GM18520 (cell line): ENCODE measurements at regions not wholly inside any gene's neighbourhood (a gene's known extent, or its start where the extent isn't known, plus 50 kb on each side); places are given as distances from the start of the nearest gene placed in this dataset.

Experiments used
- ATAC-seq: cut with Tn5 transposase; IDR thresholded peaks from one replicate; pipeline ENCODE4 v1.9.1; 2021; ENCODE audit not compliant: unreplicated experiment

DNA sequence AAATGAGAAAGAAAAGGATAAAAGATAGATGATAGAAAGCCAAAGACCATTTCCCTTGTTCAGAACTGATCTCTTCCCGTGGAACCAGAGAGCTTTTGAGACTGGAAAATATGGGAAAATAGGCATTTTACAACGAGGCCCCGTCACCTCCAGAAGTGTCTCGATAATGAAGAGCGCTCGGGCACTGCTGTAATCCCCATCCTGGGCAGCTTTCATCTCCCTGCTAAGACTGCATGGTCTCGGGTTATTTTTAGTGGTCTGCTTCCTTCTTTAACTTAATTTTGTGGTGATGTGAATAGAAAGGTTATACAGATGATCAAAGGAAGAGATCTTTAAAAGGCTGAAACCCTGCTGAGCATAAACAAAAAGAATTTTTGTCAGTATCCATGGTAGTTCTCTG, 176.6 kb downstream of the METTL4 start:
- no peak for ATAC-seq

DNA sequence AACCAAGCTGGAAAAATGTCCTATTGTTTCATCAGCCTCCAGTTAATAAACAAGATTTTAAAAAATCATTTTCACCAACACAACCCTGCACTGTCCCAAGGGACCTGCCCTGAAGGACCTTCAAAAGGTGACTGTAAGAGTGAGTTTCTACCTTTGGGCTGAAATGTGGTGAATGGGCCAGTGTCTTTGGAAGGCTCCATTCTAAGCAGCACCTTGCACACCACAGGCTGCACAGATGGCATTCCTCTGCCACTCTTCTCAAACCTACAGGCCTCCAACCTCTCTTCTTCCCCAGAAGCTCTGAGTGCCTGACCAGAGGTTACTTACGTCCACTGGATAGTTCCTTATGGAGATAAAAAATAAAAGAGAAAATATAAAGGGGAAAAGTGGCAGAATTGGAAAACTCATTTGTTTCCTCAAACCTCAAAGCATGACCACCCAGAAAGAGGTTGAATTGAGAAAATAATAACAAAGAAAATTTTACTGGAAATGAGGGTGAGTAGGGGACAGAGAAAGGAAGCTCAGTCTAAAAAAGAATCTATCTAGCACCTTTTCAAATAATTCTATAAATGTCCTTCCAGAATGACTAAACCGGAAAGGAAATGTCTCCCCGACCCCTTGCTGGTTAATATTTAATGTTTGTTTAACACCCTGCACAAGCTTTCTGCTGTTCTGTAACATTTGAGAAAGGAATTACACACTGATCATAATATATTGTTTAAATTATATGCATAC, 175.7 kb downstream of the METTL4 start:
- peak; percentile 49 for ATAC-seq

DNA sequence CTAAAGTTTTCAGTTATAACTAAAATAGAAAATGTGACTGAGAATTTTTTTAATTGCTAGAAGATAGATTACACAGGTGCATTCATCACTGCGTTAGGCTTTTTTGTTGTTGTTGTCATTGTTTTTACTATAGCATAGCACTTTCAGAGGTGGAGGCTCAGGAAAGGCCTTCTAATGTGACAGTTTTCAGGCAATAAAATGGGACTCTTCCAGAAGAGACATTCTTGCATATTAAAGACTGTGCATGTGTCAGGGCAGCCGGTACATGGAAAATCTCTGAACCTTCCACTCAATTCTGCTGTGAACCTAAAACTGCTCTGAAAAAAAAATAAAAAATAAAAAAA, 175.2 kb downstream of the METTL4 start:
- peak; percentile 11 for ATAC-seq

DNA sequence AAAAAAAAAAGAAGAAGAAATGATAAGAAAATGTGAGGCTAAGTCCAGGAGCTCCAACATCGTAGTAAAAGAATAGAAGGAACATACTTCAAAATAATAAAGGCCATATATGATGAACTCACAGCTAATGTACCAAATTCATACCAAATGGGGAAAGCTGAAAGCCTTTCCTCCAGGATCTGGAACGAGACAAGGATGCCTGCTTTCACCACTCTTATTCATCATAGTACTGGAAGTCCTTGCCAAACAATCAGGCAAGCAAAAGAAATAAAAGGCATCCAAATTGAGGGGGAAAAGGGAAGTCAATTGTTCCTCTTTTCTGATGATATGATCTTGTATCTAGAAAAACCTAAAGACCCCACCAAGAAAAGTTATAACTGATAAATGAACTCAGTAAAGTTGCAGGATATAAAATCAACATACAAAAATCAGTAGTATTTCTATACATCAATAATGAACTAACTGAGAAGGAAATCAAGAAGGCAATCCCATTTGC, 170.6 kb downstream of the METTL4 start:
- no peak for ATAC-seq

DNA sequence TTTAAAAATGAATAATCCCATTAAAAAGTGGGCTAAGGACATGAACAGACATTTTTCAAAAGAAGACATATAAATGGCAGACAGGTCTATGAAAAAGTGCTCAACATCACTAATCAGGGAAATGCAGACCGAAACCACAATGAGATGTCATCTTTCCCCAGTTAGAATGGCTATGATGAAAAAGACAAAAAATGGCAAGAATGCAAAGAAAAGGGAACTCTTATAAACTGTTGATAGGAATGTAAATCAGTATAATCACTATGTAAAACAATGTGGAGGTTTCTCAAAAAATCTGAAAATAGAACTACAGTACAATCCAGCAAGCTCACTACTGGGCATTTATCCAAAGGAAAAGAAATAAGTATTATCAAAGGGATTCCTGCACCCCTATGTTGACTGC, 169.2 kb downstream of the METTL4 start:
- no peak for ATAC-seq

DNA sequence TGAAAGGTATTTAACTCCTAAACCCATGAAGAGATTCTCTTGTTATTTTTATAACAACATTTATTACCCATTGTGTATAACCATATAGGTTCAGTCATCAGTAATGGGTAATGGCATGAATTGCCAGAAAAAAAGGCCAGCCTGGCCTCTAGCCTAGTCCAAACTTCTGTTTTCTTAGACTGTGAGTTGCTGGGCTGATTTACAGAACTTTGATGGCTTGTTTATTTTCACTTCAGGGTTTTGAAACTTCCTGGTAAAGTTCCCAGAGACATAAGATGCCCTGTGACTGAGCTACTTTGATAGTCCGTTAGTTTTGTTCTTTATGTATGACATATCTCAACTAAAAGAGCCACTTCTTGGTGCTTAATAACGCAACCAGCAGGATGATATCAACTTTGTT, 164.8 kb downstream of the METTL4 start:
- ATAC-seq = no peak

DNA sequence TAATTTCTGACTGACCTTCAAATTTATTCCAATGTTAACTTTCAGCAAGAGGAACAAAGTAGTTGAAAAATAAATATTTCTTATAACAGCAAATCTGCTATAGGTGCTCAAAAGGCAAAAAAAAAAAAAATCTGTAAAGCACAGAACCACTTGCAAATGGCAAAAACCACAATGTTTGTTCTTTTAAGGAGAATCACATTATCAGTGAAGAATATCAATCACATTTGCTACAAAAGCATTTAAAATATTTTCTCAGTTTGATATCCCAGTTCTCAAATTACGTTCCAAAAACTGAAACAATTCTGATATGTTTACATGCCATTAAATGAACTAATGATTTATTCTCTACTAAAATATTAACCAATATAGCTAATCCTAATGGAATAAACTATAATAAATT, 163.3 kb downstream of the METTL4 start:
- no peak for ATAC-seq

DNA sequence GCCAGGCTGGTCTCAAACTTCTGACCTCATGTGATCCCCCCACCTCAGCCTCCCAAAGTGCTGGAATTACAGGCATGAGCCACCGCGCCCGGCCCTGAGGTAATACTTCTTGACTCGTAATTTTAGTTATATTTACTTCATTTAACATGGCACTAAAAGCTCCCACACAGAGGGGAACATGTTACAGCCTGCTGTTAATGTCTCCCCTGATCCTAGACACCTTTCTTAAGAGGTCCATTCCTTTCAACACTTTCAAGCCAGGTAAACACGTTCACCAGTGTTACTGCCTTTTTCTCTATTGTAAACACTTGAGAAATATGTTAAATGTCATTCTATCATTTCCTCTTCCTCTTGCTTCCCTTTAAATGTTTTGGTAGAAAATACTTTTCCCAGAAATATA, 161.4 kb downstream of the METTL4 start:
- ATAC-seq = no peak

DNA sequence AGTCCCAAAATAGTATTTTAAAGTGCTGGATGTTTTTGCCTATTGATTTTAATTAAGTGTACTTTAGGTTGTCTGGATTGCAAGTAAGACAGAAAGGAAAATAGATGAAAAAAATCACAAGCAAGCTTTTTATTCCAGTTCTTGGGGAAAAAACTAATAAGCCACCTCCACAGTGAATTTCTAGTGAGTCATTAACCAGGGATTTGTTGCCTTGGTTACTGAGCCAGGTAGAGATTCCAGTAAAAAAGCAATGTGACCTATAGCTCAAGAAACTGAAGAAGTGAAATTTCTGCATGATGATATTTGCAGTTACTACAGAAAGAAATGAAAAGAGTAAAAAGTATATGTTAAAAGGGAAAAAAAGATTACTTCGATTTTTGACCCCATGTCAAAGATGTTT, 160.6 kb downstream of the METTL4 start:
- no peak for ATAC-seq

DNA sequence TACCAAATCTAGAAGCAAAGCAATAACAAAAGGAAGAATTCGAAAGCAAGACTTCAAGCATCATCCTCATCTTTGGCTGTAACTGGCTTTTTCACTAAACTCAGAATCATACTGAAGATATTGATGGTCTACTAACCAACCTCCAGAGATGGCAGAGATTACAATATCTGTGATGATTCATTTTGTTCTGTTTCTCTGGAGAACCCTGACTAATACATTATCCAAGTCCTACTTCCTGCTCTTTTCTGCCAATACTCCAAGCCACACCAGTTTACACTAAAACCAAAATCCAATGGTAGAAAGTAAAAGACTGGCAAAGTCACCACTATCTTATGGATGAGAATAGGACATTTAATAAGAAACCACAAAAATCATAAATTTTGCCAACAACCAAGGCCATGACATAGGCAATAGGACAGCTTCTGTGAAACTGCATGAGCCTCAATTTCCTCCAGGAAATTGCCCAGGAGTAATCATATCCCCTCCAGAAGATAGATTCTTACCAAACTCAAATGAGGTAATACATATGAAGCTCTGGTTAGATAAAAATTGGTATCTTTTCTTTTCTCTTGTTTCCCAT, 159.8 kb downstream of the METTL4 start:
- ATAC-seq = no peak

DNA sequence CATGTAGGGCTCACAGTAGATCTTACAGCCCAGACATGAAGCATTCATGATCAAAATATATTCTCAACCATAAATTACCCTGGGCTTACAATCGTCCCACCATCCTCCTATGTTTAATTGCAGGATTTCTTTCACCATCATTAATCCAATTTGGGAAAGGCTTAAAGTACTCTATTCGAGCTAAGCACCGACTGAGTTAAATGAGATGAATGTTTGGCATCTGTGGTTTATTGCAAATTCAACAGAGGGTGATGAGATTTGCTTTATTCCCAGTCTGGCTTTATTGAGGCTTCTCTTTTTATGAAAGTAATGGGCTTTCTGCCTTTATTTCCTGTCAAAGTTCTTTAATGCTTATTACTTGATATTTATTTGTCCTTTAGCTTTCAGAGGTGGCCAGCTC, 159.0 kb downstream of the METTL4 start:
- ATAC-seq = no peak

DNA sequence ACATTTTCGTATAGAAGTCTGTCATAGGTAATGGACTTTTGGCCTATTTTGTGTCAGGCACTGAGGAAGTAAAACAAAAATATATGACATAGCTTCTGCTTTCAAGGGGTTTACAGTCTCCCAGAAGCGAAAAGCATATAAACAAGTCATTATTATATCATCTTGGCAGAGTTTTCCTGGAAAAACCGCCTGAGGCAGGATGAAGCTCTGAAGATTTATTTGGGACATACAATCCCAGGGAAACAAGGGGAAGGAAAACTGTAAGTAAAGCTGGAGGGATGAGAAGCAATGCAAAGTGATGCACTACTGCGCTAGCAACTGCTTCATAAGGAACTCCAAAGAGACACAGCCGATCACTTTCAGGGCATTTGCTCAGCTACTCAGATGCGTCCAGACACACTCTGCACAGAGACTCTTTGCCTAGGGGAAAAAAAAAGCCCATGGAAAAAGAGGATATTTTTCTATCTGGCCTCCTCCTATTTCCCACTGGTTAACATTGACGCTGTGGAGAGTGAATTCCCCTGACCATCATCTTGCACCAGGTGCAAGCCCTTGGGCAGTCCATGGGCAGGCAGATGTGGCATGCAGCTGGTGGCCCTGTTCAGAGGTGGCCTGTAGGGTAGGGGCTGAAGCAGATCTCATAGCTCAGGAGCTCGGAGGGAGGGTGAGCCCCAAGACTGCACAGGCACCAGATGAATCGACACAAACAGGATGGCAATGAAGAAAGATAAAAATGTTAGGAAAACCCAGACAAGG, 158.1 kb downstream of the METTL4 start:
- no peak for ATAC-seq

DNA sequence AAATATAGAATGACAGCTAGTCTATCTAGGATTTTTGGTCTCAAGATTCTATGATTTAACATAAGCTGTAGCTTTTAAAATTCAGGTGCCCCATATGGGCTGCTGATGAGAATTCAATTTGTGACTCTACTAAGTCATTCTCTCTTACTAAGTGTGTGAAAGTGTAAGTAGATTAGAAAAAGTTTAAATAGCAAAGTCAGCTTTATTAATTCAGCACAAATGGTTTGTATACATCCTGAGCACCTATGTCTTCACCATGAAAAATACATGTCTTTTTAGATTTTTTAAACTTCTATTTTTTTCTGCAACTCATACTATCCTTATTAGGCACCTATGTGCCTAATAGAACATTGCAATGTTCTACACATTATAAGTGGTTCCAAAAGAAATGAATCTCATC, 157.1 kb downstream of the METTL4 start:
- ATAC-seq = no peak

DNA sequence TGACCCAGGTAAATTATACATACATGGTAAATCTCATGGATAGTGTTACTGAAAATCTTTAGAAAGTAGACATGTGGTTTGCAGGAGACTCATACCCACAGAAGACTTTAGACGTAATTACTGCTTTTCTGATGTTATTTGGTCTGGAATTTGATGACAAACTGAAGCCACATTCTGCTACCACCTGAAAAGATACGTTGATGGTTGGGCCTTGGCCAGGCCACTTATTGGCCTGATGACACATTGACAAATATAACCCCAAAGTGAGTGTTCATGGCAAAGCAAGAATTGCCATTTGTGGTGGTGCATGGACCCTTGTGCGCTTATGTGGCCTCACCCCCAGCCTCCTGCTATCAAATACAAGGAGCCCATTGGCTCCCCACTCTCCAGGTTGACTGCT, 155.6 kb downstream of the METTL4 start:
- no peak for ATAC-seq

DNA sequence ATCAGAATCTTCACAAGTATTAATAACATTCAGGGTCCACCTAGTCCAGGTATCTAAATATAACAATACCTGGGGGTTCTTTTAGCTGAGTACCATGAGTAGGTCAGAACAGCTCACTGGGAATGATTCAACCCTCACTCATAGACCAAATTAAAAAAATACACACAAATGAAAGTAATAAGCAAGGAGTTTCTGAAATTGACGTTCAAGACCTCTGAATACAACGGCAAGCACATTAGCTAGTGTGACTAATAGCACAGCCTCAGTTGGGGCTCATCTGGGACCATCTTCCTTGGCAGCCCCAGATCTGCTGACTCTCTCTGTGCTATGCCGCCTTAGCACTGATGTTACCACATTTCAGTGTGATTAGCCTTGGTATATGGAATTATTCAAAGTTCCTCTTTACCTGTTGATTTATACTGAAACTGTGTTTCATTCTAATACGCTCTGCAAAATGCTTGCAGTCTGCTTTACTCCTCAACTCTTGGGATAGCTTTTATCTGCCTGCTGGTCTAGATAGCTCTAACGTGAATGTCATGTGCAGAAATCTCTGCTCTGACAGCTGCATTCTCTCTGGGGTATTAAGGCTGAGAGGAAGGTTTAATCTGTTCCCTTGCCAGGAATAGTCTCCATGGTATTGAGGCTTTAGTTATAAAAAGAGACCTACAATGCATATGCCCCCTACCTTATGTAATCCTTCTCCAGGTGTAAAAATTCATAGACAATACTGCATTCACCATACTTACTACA, 153.3 kb downstream of the METTL4 start:
- no peak for ATAC-seq

DNA sequence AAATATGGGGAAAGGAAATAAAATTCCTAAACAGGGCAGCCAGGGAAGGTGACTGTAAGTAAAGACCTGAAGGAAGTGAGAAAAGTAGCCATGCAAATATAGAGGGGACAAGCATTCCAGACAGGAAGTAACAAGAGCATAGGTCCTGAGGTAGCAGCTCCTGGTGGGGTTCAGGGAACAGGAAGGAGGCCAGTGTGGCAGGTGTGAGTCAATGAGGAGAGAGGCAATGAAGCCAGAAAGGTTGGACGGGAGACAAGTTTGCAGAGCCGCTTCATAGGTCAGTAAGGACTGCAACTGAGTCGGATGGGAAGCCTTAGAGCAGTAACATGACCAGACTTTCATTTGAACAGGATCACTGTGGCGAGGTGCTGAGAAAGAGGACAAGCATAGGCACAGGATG, 150.9 kb downstream of the METTL4 start:
- no peak for ATAC-seq

DNA sequence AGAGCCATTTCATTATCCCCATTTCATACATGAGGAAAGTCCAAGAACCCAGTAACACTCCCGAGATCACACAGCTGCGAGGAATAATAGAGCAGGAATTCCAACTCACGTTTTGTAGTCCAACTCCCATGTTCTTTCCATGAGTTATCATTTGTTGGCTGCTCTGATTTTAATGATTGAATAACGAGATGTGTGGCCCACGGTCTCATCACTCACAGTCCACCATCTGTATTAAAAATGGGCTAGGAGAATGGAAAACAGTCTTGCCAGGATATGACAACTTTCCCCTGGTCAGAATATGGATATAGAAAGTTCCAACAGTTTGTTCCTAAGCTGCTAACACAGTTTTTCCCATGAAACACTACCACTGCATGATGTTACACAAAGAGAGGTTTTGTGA, 147.5 kb downstream of the METTL4 start:
- ATAC-seq = no peak

DNA sequence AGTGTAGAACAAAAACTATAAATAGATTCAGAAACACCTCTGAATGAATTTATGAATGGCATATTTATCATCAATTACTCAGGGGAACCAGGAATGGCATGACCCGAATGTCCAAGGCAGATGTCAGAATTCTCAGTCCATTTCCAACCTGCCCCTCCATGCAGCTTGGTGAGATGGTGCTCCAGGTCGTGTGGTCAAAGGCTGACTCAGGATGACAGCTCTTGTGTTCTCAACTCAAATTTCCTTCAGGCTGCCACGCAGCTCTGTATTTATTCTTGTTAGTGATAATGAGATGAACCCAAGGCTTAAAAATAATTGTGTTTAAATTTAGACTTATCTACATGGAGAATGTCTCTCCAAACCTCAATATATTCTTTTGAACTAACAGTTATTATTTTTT, 146.9 kb downstream of the METTL4 start:
- no peak for ATAC-seq

DNA sequence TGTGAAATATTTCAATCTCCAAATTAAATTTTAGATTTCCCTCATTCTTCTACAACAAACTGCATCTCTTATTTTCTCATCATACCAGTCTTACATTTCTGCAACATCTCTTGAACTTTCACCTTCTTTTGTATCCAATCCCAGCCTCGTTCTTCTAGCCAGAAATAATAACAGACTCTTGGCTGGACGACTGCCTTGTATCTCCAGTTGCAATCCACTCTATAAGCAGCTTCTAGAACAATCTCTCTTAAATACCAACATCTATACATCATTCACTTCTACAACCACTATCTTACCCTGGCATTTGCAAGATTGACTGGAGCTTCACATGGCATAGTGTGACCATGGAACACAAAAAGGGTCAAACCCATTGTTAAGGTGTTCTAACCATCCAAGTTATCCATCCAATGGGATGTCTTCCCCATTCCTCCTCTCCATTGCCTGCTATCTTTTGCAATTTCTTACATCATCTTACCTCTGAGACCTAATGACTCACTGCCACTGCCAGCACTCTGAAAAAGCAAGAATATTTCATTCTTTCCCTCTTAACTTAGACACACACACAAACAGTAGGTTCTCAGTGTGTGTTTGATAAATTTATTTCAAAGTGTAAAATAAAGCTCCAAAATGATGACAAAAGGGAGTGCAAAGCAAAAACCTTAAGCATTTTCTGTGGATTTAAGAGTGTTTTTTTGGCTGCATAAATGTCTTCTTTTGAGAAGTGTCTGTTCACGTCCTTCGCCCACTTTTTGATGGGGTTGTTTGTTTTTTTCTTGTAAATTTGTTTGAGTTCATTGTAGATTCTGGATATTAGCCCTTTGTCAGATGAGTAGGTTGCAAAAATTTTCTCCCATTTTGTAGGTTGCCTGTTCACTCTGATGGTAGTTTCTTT, 145.6 kb downstream of the METTL4 start:
- ATAC-seq = no peak

DNA sequence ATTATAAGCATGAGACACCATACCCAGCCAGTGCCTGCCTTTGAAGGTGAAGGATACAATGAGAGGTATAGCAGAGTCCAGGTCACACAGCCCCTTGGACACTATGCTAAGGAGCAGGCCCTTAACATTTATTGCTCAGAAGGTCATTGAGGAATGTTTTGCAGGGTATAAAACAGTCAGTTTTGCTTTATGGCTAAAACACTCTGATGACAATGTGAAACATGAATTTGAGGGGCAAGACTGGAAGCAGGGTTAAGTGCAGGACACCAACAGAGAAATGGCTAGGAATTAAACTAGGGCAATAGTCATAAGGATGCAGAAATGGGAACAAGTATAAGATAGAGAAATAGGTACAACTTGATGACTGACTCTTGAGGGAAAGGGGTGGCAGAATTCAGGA, 141.1 kb downstream of the METTL4 start:
- ATAC-seq = no peak

DNA sequence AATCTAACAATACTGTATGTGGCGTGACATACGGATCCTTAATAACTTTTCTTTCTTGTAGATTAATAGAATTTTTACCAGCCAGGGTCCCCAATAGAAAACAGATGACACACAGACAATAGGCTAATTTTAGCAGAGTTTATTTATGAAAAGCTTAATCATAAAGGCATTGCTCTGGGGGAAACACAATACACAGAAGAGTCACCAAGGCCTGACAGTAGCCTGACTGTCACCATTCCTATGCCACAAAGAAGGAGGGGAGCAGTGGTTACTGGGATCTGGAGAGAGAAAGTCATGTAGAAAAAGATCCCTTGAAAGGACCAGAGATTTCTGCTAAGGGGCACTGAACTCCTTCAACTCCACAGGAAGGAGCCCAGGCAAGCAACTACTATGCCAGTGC, 139.5 kb downstream of the METTL4 start:
- no peak for ATAC-seq
